Liver (tissue), 7 donors: ENCODE measurements at regions not wholly inside any gene's neighbourhood (a gene's known extent, or its start where the extent isn't known, plus 50 kb on each side); places are given as distances from the start of the nearest gene placed in this dataset.

Experiments
- DNase-seq: peaks from one replicate; pipeline ENCODE4 v3.0.0-alpha.2; 2017; ENCODE audit warnings: low spot score
- H3K27ac ChIP-seq, 2 donors: one replicate each; pipeline ENCODE4 v1.7.0; 2013; ENCODE audit warnings: inconsistent platforms in 2 of 2, low read length in 2 of 2, control low read depth in 1 of 2, low read depth in 1 of 2, mild to moderate bottlenecking in 1 of 2
- H3K27me3 ChIP-seq, 4 donors: one replicate each; pipeline versions ENCODE4 v1.6.1 to v1.7.0; 2013; ENCODE audit warnings: low read length in 3 of 4, inconsistent platforms in 1 of 4, mild to moderate bottlenecking in 1 of 4, moderate library complexity in 1 of 4; ENCODE audit not compliant: control insufficient read depth in 4 of 4, insufficient read depth in 4 of 4
- H3K36me3 ChIP-seq, 4 donors: one replicate each; pipeline versions ENCODE4 v1.6.1 to v1.7.0; 2013; ENCODE audit warnings: low read length in 3 of 4, mild to moderate bottlenecking in 3 of 4, low read depth in 1 of 4, moderate library complexity in 1 of 4; ENCODE audit not compliant: control insufficient read depth in 4 of 4, insufficient read depth in 3 of 4
- H3K4me1 ChIP-seq, 4 donors: one replicate each; pipeline versions ENCODE4 v1.6.1 to v1.7.0; 2013; ENCODE audit warnings: low read length in 3 of 4, mild to moderate bottlenecking in 3 of 4, moderate library complexity in 1 of 4; ENCODE audit not compliant: control insufficient read depth in 4 of 4, insufficient read depth in 4 of 4
- H3K4me3 ChIP-seq, 3 donors: one replicate each; pipeline versions ENCODE4 v1.6.1 to v1.7.0; 2013; ENCODE audit warnings: low read length in 3 of 3, control low read depth in 1 of 3, low read depth in 1 of 3, mild to moderate bottlenecking in 1 of 3
- H3K9ac ChIP-seq, 2 donors: one replicate each; pipeline ENCODE4 v1.7.0; 2013; ENCODE audit warnings: low read length in 2 of 2, mild to moderate bottlenecking in 2 of 2, moderate library complexity in 2 of 2, control low read depth in 1 of 2, low read depth in 1 of 2
- H3K9me3 ChIP-seq, 4 donors: one replicate each; pipeline versions ENCODE4 v1.6.1 to v1.7.0; 2013; ENCODE audit warnings: low read length in 3 of 4; ENCODE audit not compliant: control insufficient read depth in 4 of 4
- EGR1 ChIP-seq, 2 donors: IDR thresholded peaks; 2 replicates each; pipeline ENCODE4 v1.6.1; 2016 to 2018; ENCODE audit warnings: antibody characterized with exemption in 2 of 2, low read depth in 2 of 2
- FOXA2 ChIP-seq: IDR thresholded peaks from 2 replicates; pipeline ENCODE4 v1.6.1; 2016; ENCODE audit warnings: antibody characterized with exemption
- GABPA ChIP-seq, 2 donors: IDR thresholded peaks in 1 of 2; conservative IDR thresholded peaks in 1 of 2; 2 replicates each; pipeline ENCODE4 v1.6.1; 2016; ENCODE audit warnings: antibody characterized with exemption in 2 of 2, mild to moderate bottlenecking in 1 of 2, moderate library complexity in 1 of 2
- HNF4A ChIP-seq, 2 donors: conservative IDR thresholded peaks; 2 replicates each; pipeline ENCODE4 v1.6.1; 2016; ENCODE audit warnings: antibody characterized with exemption in 2 of 2, mild to moderate bottlenecking in 2 of 2
- HNF4G ChIP-seq: IDR thresholded peaks from 2 replicates; pipeline ENCODE4 v1.6.1; 2016; ENCODE audit warnings: antibody characterized with exemption
- JUND ChIP-seq, 2 donors: IDR thresholded peaks; 2 replicates each; pipeline ENCODE4 v1.6.1; 2016; ENCODE audit warnings: antibody characterized with exemption in 2 of 2
- NR2F2 ChIP-seq: IDR thresholded peaks from 2 replicates; pipeline ENCODE4 v1.6.1; 2016; ENCODE audit warnings: antibody characterized with exemption
- RAD21 ChIP-seq, 2 donors: IDR thresholded peaks; 2 replicates each; pipeline ENCODE4 v1.6.1; 2016; ENCODE audit warnings: antibody characterized with exemption in 2 of 2, mild to moderate bottlenecking in 2 of 2
- SP1 ChIP-seq: IDR thresholded peaks from 2 replicates; pipeline ENCODE4 v1.6.1; 2018; ENCODE audit warnings: antibody characterized with exemption, mild to moderate bottlenecking
- WGBS: extraction: QIAGEN DNeasy Blood & Tissue Kit; methylation state at CpG from one replicate; pipeline ENCODE4 v1.1.7; 2013; 5-methylcytosine and 5-hydroxymethylcytosine counted together
- TF ChIP-seq, protein P1 (sequence below): IDR thresholded peaks from 2 replicates; pipeline ENCODE4 v1.6.1; 2016; ENCODE audit warnings: antibody characterized with exemption
- TF ChIP-seq, protein P2 (sequence below): IDR thresholded peaks from 2 replicates; pipeline ENCODE4 v1.6.1; 2016; ENCODE audit warnings: antibody characterized with exemption
- TF ChIP-seq, protein P3 (sequence below): IDR thresholded peaks from 2 replicates; pipeline ENCODE4 v1.6.1; 2016; ENCODE audit warnings: antibody characterized with exemption, mild to moderate bottlenecking
- TF ChIP-seq, protein P4 (sequence below): IDR thresholded peaks from 2 replicates; pipeline ENCODE4 v1.6.1; 2016; ENCODE audit warnings: antibody characterized with exemption
- donor health status: healthy.
- donor health status: healthy.
- donor health status: healthy.
- donor health status: healthy.

DNA sequence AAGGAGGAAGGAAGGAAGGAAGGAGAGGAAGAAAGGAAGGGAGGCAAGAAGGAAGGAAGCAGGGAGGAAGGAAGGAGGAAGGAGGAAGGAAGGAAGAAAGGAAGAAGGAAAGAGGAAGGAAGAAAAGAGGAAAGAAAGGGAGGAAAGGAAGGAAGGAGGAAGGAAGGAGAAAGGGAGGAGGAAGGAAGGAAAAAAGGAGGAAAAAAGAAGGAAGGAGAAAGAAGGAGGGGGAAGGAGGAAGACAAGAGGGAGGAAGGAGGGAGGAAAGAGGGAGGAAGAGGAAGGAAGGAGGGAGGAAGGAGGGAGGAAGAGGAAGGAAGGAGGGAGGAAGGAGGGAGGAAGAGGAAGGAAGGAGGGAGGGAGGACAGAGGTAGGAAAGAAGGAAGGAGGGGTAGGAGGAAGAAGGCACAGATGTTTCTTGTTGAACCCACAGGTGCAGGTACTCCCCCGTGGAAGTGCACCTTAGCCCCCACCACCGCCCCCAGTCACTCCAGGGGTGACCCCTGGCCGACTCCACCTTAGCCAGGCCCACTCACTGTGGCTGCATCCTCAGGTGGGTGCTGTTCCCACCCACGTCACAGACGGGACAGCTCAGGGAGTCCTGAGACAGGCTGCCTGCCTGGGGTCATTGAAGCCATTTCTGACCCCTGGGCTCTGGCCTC, 57.9 kb upstream of the TTC34 start (continued):
- TF ChIP-seq, protein P1, sequence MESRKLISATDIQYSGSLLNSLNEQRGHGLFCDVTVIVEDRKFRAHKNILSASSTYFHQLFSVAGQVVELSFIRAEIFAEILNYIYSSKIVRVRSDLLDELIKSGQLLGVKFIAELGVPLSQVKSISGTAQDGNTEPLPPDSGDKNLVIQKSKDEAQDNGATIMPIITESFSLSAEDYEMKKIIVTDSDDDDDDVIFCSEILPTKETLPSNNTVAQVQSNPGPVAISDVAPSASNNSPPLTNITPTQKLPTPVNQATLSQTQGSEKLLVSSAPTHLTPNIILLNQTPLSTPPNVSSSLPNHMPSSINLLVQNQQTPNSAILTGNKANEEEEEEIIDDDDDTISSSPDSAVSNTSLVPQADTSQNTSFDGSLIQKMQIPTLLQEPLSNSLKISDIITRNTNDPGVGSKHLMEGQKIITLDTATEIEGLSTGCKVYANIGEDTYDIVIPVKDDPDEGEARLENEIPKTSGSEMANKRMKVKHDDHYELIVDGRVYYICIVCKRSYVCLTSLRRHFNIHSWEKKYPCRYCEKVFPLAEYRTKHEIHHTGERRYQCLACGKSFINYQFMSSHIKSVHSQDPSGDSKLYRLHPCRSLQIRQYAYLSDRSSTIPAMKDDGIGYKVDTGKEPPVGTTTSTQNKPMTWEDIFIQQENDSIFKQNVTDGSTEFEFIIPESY = no peak
- TF ChIP-seq RAD21 (IDR thresholded peaks at IDR 0.05) (no peak), JUND (IDR thresholded peaks at IDR 0.05) (no peak), GABPA (IDR thresholded peaks at IDR 0.05 in 1 of 2, conservative IDR thresholded peaks at IDR 0.05 in 1 of 2) (no peak), NR2F2 (no peak), EGR1 (IDR thresholded peaks at IDR 0.05; ENCODE audit: low read depth in 2 of 2) (no peak)

DNA sequence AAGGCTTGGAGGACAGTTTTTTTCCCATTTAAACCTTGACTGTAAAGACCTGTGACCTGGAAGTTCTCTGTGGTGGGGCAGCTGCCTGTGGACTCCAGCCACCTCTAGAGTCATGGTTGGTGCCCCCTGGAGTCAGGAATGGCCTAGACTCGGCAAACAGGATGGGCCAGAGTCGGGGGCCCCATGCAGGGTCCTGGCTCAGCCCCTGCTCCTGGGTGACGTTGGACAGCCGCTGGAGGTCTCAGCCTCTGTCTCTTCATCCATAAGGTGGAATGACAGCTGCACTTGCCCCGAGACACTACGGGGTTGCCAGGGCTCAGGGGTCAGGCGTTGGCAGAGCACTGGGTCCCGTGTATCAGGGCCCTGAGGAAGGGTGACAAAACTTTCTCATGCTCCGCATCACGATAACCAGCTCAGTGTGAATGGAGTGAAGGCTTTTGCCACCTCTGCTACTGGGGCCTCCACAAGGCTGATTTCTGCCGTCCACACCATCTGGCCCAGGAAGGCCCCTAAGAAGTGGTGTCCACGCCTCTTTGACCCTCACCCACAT, 58.5 kb upstream of the TTC34 start:
- Histone ChIP-seq H3K4me1 (no peaks in the 10 kb centered on the region), H3K9ac (no peak overlapping the region), H3K4me3 (no peak overlapping the region), H3K36me3 (no peaks in the 10 kb centered on the region), H3K9me3 (no peaks in the 10 kb centered on the region), H3K27me3 (no peaks in the 10 kb centered on the region), H3K27ac (no peak overlapping the region)
- no peak for TF ChIP-seq EGR1 (IDR thresholded peaks at IDR 0.05; ENCODE audit: low read depth in 2 of 2)
- 77% methylated on average over 12 of the region's 12 CpGs for WGBS
- DNase-seq = no peak

DNA sequence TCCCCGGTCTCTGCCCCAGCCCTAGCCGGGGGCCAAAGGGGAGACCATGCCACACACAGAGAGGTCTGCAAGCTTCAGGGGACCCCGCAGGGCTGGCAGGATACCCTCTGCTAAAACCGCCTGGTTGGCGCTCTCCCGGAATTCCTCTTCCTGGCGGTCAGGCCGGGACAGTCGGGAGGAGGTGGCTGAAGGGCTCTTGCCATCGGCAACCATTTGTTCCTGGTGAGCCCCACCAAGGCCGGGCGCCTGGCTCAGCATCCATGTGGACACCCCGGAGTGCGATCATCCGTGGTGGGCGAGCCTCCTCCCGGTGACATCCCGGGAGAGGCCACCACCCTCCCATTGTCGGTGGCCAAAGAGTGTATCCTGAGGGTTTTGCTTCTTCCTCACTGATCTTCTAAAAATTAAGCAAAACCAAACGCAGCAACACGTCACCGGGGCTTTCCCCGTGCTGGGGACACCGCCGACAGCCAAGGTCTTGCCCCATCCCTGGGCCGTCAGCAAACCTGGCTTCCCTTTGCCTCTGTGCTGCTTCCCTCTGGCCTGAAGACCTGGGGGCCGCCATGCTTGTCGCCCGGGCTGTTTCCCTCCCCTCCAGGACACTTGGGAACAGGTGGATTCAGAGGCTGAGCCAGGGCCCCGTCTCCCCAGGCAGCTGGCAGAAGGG, 59.1 kb upstream of the TTC34 start:
- no peak overlapping the region for H3K27ac ChIP-seq
- no peaks in the 10 kb centered on the region for H3K4me1 ChIP-seq
- H3K9me3 ChIP-seq = no peaks in the 10 kb centered on the region
- H3K9ac ChIP-seq = no peak overlapping the region
- no peak for DNase-seq
- H3K36me3 ChIP-seq = no peaks in the 10 kb centered on the region
- 88% methylated on average over 30 of the region's 30 CpGs for WGBS
- no peak overlapping the region for H3K4me3 ChIP-seq
- TF ChIP-seq, protein P2, sequence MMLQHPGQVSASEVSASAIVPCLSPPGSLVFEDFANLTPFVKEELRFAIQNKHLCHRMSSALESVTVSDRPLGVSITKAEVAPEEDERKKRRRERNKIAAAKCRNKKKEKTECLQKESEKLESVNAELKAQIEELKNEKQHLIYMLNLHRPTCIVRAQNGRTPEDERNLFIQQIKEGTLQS = no peak
- TF ChIP-seq HNF4G (no peak), SP1 (no peak), RAD21 (IDR thresholded peaks at IDR 0.05) (no peak), NR2F2 (no peak), HNF4A (conservative IDR thresholded peaks at IDR 0.05) (no peak), EGR1 (IDR thresholded peaks at IDR 0.05; ENCODE audit: low read depth in 2 of 2) (no peak), FOXA2 (no peak)
- TF ChIP-seq, protein P1 = no peak
- TF ChIP-seq, protein P3, sequence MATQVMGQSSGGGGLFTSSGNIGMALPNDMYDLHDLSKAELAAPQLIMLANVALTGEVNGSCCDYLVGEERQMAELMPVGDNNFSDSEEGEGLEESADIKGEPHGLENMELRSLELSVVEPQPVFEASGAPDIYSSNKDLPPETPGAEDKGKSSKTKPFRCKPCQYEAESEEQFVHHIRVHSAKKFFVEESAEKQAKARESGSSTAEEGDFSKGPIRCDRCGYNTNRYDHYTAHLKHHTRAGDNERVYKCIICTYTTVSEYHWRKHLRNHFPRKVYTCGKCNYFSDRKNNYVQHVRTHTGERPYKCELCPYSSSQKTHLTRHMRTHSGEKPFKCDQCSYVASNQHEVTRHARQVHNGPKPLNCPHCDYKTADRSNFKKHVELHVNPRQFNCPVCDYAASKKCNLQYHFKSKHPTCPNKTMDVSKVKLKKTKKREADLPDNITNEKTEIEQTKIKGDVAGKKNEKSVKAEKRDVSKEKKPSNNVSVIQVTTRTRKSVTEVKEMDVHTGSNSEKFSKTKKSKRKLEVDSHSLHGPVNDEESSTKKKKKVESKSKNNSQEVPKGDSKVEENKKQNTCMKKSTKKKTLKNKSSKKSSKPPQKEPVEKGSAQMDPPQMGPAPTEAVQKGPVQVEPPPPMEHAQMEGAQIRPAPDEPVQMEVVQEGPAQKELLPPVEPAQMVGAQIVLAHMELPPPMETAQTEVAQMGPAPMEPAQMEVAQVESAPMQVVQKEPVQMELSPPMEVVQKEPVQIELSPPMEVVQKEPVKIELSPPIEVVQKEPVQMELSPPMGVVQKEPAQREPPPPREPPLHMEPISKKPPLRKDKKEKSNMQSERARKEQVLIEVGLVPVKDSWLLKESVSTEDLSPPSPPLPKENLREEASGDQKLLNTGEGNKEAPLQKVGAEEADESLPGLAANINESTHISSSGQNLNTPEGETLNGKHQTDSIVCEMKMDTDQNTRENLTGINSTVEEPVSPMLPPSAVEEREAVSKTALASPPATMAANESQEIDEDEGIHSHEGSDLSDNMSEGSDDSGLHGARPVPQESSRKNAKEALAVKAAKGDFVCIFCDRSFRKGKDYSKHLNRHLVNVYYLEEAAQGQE = no peak
- TF ChIP-seq, protein P4, sequence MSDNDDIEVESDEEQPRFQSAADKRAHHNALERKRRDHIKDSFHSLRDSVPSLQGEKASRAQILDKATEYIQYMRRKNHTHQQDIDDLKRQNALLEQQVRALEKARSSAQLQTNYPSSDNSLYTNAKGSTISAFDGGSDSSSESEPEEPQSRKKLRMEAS = no peak
- H3K27me3 ChIP-seq = no peaks in the 10 kb centered on the region
